ENCODE measurements at regions not wholly inside any gene's neighbourhood (a gene's known extent, or its start where the extent isn't known, plus 50 kb on each side); places are given as distances from the start of the nearest gene placed in this dataset.

GRCh38 chr6:50102676-50103075 is 52.9 kb upstream of the DEFB112 start:
- DNase-seq (ENCODE audit: low spot score): no peak
- H3K36me3 Mint-ChIP-seq: no peaks in the 10 kb centered on the region
- H3K27ac Mint-ChIP-seq: no peak overlapping the region
- no peak overlapping the region for H3K4me3 ChIP-seq
- H3K27me3 ChIP-seq: no peaks in the 10 kb centered on the region
- H3F3A ChIP-seq (ENCODE audit: low read depth): no peaks in the 10 kb centered on the region
- H3K27me3 Mint-ChIP-seq (ENCODE audit: insufficient read depth, low read depth): no peaks in the 10 kb centered on the region
- no peaks in the 10 kb centered on the region for H3K4me1 Mint-ChIP-seq
- H3K4me1 ChIP-seq: peaks cover 5% of the 10 kb centered on the region
- H3K4me3 Mint-ChIP-seq: no peak overlapping the region
- H3K4me2 ChIP-seq: no peak overlapping the region
- no peaks in the 10 kb centered on the region for H3K79me2 ChIP-seq (ENCODE audit: low read depth)
- H3K27ac ChIP-seq: no peak overlapping the region
- H3K9ac ChIP-seq: no peak overlapping the region
- H3K9me3 ChIP-seq (ENCODE audit: low read depth): no peaks in the 10 kb centered on the region
- no peaks in the 10 kb centered on the region for H4K20me1 ChIP-seq (ENCODE audit: low read depth)
- H3K9me3 Mint-ChIP-seq: no peaks in the 10 kb centered on the region
- H2AFZ ChIP-seq (replicated peaks): no peak overlapping the region
- H3K36me3 ChIP-seq: no peaks in the 10 kb centered on the region
- no peak for TF ChIP-seq CTCF (IDR thresholded peaks at IDR 0.05)
- TF ChIP-seq EZH2phosphoT487 (IDR thresholded peaks at IDR 0.05): no peak

GRCh38 chr6:50110587-50110986 is 60.9 kb upstream of the DEFB112 start:
- H3K4me3 ChIP-seq: no peak overlapping the region
- TF ChIP-seq EZH2 (IDR thresholded peaks at IDR 0.05): no peak
- no peak for TF ChIP-seq EZH2phosphoT487 (IDR thresholded peaks at IDR 0.05)
- no peak for TF ChIP-seq CTCF (IDR thresholded peaks at IDR 0.05)
- H3K4me1 Mint-ChIP-seq: peaks cover 11% of the 10 kb centered on the region
- no peaks in the 10 kb centered on the region for H3K9me3 Mint-ChIP-seq
- DNase-seq (ENCODE audit: low spot score): no peak
- no peaks in the 10 kb centered on the region for H3K36me3 Mint-ChIP-seq
- H3K4me1 ChIP-seq: peaks cover 11% of the 10 kb centered on the region
- no peak overlapping the region for H3K4me3 Mint-ChIP-seq
- no peaks in the 10 kb centered on the region for H3K9me3 ChIP-seq (ENCODE audit: low read depth)
- H3K27me3 ChIP-seq: no peaks in the 10 kb centered on the region
- no peaks in the 10 kb centered on the region for H4K20me1 ChIP-seq (ENCODE audit: low read depth)
- no peak overlapping the region for H3K27ac Mint-ChIP-seq
- no peak overlapping the region for H2AFZ ChIP-seq (replicated peaks)
- H3F3A ChIP-seq (ENCODE audit: low read depth): no peaks in the 10 kb centered on the region
- no peak overlapping the region for H3K27ac ChIP-seq
- no peaks in the 10 kb centered on the region for H3K36me3 ChIP-seq
- H3K4me2 ChIP-seq: no peak overlapping the region
- H3K9ac ChIP-seq: no peak overlapping the region
- H3K79me2 ChIP-seq (ENCODE audit: low read depth): no peaks in the 10 kb centered on the region
- H3K27me3 Mint-ChIP-seq (ENCODE audit: insufficient read depth, low read depth): no peaks in the 10 kb centered on the region

- no peak overlapping the region for H3K27ac Mint-ChIP-seq
- H3K9me3 Mint-ChIP-seq: no peaks in the 10 kb centered on the region
- no peak overlapping the region for H3K4me3 ChIP-seq
- H3K9ac ChIP-seq: no peak overlapping the region
- no peaks in the 10 kb centered on the region for H3K27me3 ChIP-seq
- no peak overlapping the region for H3K27ac ChIP-seq
- no peaks in the 10 kb centered on the region for H4K20me1 ChIP-seq (ENCODE audit: low read depth)
- no peaks in the 10 kb centered on the region for H3K36me3 ChIP-seq
- no peak for TF ChIP-seq EZH2 (IDR thresholded peaks at IDR 0.05)
- no peak for TF ChIP-seq CTCF (IDR thresholded peaks at IDR 0.05)
- TF ChIP-seq EZH2phosphoT487 (IDR thresholded peaks at IDR 0.05): no peak
- H3K4me2 ChIP-seq: peak overlapping the region; percentile 62
- H3K79me2 ChIP-seq (ENCODE audit: low read depth): no peaks in the 10 kb centered on the region
- H3K36me3 Mint-ChIP-seq: no peaks in the 10 kb centered on the region
- H3K4me1 Mint-ChIP-seq: peaks cover 11% of the 10 kb centered on the region
- no peaks in the 10 kb centered on the region for H3K27me3 Mint-ChIP-seq (ENCODE audit: insufficient read depth, low read depth)
- peaks cover 18% of the 10 kb centered on the region for H3K4me1 ChIP-seq
- no peaks in the 10 kb centered on the region for H3K9me3 ChIP-seq (ENCODE audit: low read depth)
- no peaks in the 10 kb centered on the region for H3F3A ChIP-seq (ENCODE audit: low read depth)
- H2AFZ ChIP-seq (replicated peaks): no peak overlapping the region
- peak; percentile 50 for DNase-seq (ENCODE audit: low spot score)
- no peak overlapping the region for H3K4me3 Mint-ChIP-seq
These were observed 63.5 kb upstream of the DEFB112 start for GRCh38 chr6:50112981-50113857.

All from neural progenitor cell (in vitro differentiated cells).